GM12873 (cell line): ENCODE measurements at regions not wholly inside any gene's neighbourhood (a gene's known extent, or its start where the extent isn't known, plus 50 kb on each side); places are given as distances from the start of the nearest gene placed in this dataset.

ENCODE experiments used
- CTCF ChIP-seq: IDR thresholded peaks from 2 replicates; pipeline ENCODE4 v1.5.1; 2012; ENCODE audit warnings: low read depth, mild to moderate bottlenecking, moderate library complexity, low read length, control low read depth; ENCODE audit not compliant: insufficient read depth; ENCODE audit errors: missing control alignments

DNA sequence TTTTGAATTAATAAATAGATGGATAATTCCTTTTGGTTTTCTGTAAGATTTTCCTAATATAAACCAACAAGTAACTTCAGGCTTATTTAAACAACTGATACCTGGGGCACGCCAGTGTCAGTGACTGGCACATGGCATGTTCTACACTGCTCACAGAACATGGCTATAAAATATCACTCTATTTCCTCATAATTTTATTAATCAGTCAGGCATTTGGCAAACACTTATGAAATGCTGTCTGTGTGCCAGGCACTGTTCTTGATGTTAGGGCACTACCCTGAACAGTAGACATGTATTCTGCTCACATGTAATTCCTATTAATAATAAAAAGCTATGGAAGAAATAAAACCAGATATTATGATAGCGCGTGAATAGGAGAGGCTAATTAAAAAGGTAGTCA is 661.0 kb downstream of the DTWD2 start:
- no peak for TF ChIP-seq CTCF

DNA sequence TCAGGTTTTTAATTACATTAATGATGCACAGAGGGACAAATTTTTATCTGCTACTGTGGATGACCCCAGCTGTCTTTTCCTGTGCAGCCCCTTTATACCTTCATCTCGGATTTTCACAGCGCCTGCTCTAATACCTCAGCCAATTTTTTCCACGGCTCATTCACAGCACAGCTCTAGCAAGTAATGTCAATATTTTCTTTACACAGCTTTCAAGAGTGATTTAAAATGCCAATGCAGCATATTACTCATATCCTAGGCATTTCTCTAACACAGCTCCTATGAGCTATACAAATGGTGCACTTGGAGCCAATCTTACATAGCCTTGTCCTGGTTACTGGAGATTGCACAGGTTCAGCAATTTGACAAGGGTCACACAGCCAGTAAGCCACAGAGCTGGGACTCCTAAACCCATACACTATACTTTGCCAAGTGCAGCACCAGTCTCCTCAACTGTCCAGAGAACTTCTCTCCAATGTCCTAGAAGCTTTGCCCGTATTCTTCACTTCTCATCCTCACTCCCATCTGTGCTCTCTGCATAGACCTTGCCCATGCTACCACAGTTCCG is 661.8 kb downstream of the DTWD2 start:
- no peak for TF ChIP-seq CTCF

GRCh38 chr5:118325931-118326330 is 662.4 kb downstream of the DTWD2 start:
- TF ChIP-seq CTCF: no peak

DNA sequence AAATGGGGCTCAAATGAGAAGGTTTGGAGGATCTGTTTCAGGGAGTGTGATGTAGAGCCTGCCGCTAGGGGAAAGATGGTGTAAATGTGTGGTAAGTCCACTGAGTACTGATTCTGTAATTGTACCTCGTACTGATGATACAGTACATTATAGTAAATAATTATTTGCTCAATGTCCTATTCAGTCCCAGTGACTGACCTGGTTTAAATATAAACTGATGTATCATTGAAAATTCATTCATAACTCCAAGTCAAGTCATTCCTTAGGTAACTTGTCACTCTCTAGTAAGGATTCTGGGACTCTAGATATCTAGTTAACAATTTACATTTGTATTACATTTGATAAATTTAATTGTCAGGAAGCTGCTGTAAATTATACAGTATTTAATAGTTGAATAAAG is 667.3 kb downstream of the DTWD2 start:
- no peak for TF ChIP-seq CTCF

- no peak for TF ChIP-seq CTCF
These were observed 668.2 kb downstream of the DTWD2 start for GRCh38 chr5:118320121-118320520.

GRCh38 chr5:118314931-118315330 is 673.4 kb downstream of the DTWD2 start:
- no peak for TF ChIP-seq CTCF

GRCh38 chr5:118311103-118311819 is 677.1 kb downstream of the DTWD2 start:
- TF ChIP-seq CTCF: no peak
